ENCODE measurements at regions not wholly inside any gene's neighbourhood (a gene's known extent, or its start where the extent isn't known, plus 50 kb on each side); places are given as distances from the start of the nearest gene placed in this dataset.

- Histone ChIP-seq H3K36me3 (replicated peaks in 1 of 2; ENCODE audit: insufficient read depth in 1 of 2, low read depth in 2 of 2) (no peaks in the 10 kb centered on the region), H3K9me3 (no peaks in the 10 kb centered on the region), H3K27ac (no peak overlapping the region), H3K4me1 (no peaks in the 10 kb centered on the region), H3K27me3 (no peaks in the 10 kb centered on the region), H3K4me3 (no peak overlapping the region)
- intact Hi-C loops (cut with DNase I), result no loop called here
- DNase-seq (no peak), ATAC-seq (no peak)
- 33 to 35% methylated on average over 3 of the region's 3 CpGs for WGBS, 2 donors
- TF ChIP-seq, protein P1, sequence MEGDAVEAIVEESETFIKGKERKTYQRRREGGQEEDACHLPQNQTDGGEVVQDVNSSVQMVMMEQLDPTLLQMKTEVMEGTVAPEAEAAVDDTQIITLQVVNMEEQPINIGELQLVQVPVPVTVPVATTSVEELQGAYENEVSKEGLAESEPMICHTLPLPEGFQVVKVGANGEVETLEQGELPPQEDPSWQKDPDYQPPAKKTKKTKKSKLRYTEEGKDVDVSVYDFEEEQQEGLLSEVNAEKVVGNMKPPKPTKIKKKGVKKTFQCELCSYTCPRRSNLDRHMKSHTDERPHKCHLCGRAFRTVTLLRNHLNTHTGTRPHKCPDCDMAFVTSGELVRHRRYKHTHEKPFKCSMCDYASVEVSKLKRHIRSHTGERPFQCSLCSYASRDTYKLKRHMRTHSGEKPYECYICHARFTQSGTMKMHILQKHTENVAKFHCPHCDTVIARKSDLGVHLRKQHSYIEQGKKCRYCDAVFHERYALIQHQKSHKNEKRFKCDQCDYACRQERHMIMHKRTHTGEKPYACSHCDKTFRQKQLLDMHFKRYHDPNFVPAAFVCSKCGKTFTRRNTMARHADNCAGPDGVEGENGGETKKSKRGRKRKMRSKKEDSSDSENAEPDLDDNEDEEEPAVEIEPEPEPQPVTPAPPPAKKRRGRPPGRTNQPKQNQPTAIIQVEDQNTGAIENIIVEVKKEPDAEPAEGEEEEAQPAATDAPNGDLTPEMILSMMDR (IDR thresholded peaks at IDR 0.05), result no peak
- TF ChIP-seq POLR2A (IDR thresholded peaks at IDR 0.05), result no peak
Measured at GRCh38 chr10:121098211-121098610, 247.0 kb downstream of the WDR11 start.

- no peak for ATAC-seq
- Histone ChIP-seq H3K36me3 (replicated peaks in 1 of 2; ENCODE audit: insufficient read depth in 1 of 2, low read depth in 2 of 2) (no peaks in the 10 kb centered on the region), H3K27me3 (no peaks in the 10 kb centered on the region), H3K27ac (no peak overlapping the region), H3K4me1 (no peaks in the 10 kb centered on the region), H3K4me3 (no peak overlapping the region), H3K9me3 (no peaks in the 10 kb centered on the region)
- 51 to 69% methylated on average over 2 of the region's 2 CpGs for WGBS, 2 donors
- intact Hi-C loops (cut with DNase I), result no loop called here
- DNase-seq, result no peak
- TF ChIP-seq POLR2A (IDR thresholded peaks at IDR 0.05), result no peak
- TF ChIP-seq, protein P1 (IDR thresholded peaks at IDR 0.05), result no peak
Measured at GRCh38 chr10:121098751-121099150, 247.6 kb downstream of the WDR11 start.

DNA sequence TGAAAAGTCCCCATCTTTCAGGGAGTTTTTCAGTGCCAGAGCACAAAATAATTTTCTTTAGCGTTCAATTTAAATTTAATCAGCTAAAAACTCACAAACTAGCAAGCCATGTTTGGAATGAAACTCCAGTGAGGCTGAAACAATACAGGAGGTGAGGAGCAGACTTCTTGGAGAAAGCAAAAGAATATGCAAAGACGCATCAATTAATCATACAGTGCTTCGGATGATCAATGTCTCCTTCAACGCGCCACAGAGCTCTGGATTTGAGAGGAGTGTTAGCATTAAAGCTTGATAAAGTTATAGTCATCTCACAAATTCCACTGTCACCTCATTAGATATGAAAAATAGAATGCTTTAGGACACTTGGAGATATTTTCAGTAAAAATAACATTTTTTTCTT lies 248.0 kb downstream of the WDR11 start:
- ATAC-seq, result no peak
- no peak overlapping the region for H3K4me3 ChIP-seq
- H3K4me1 ChIP-seq, result no peaks in the 10 kb centered on the region
- TF ChIP-seq, protein P1 (IDR thresholded peaks at IDR 0.05), result no peak
- H3K9me3 ChIP-seq, result no peaks in the 10 kb centered on the region
- H3K27ac ChIP-seq, result no peak overlapping the region
- 72 to 84% methylated on average over 5 of the region's 5 CpGs for WGBS, 2 donors
- no peaks in the 10 kb centered on the region for H3K27me3 ChIP-seq
- H3K36me3 ChIP-seq (replicated peaks in 1 of 2; ENCODE audit: insufficient read depth in 1 of 2, low read depth in 2 of 2), result no peaks in the 10 kb centered on the region
- DNase-seq, result no peak
- intact Hi-C loops (cut with DNase I), result no loop called here

GRCh38 chr10:121099592-121099991 lies 248.4 kb downstream of the WDR11 start:
- Histone ChIP-seq H3K27ac (no peak overlapping the region), H3K4me1 (no peaks in the 10 kb centered on the region), H3K36me3 (replicated peaks in 1 of 2; ENCODE audit: insufficient read depth in 1 of 2, low read depth in 2 of 2) (no peaks in the 10 kb centered on the region), H3K27me3 (no peaks in the 10 kb centered on the region), H3K9me3 (no peaks in the 10 kb centered on the region), H3K4me3 (no peak overlapping the region)
- TF ChIP-seq, protein P1 (IDR thresholded peaks at IDR 0.05), result no peak
- no peak for TF ChIP-seq POLR2A (IDR thresholded peaks at IDR 0.05)
- no peak for DNase-seq
- intact Hi-C loops (cut with DNase I), result no loop called here
- ATAC-seq, result no peak

- Histone ChIP-seq H3K9me3 (no peaks in the 10 kb centered on the region), H3K27ac (no peak overlapping the region), H3K4me1 (no peaks in the 10 kb centered on the region), H3K4me3 (no peak overlapping the region), H3K27me3 (no peaks in the 10 kb centered on the region), H3K36me3 (replicated peaks in 1 of 2; ENCODE audit: insufficient read depth in 1 of 2, low read depth in 2 of 2) (no peaks in the 10 kb centered on the region)
- DNase-seq (no peak), ATAC-seq (no peak)
- intact Hi-C loops (cut with DNase I), result no loop called here
- TF ChIP-seq POLR2A (IDR thresholded peaks at IDR 0.05), result no peak
- TF ChIP-seq, protein P1 (IDR thresholded peaks at IDR 0.05), result no peak
- 75 to 76% methylated on average over 4 of the region's 4 CpGs for WGBS, 2 donors
Measured at GRCh38 chr10:121101561-121101960, 250.4 kb downstream of the WDR11 start.
